Ishikawa (cell line): ENCODE measurements at regions not wholly inside any gene's neighbourhood (a gene's known extent, or its start where the extent isn't known, plus 50 kb on each side); places are given as distances from the start of the nearest gene placed in this dataset.

Source experiments
- REST ChIP-seq: IDR thresholded peaks from 2 replicates; pipeline ENCODE4 v1.6.1; 2012; ENCODE audit warnings: low read depth, mild to moderate bottlenecking
- TAF1 ChIP-seq: IDR thresholded peaks from 2 replicates; pipeline ENCODE4 v1.6.1; 2012; ENCODE audit warnings: low read depth, mild to moderate bottlenecking

GRCh38 chr17:429589-429988, 77.0 kb upstream of the RPH3AL start:
- TF ChIP-seq TAF1 = no peak
- TF ChIP-seq REST = no peak
